ENCODE measurements at regions not wholly inside any gene's neighbourhood (a gene's known extent, or its start where the extent isn't known, plus 50 kb on each side); places are given as distances from the start of the nearest gene placed in this dataset.

DNA sequence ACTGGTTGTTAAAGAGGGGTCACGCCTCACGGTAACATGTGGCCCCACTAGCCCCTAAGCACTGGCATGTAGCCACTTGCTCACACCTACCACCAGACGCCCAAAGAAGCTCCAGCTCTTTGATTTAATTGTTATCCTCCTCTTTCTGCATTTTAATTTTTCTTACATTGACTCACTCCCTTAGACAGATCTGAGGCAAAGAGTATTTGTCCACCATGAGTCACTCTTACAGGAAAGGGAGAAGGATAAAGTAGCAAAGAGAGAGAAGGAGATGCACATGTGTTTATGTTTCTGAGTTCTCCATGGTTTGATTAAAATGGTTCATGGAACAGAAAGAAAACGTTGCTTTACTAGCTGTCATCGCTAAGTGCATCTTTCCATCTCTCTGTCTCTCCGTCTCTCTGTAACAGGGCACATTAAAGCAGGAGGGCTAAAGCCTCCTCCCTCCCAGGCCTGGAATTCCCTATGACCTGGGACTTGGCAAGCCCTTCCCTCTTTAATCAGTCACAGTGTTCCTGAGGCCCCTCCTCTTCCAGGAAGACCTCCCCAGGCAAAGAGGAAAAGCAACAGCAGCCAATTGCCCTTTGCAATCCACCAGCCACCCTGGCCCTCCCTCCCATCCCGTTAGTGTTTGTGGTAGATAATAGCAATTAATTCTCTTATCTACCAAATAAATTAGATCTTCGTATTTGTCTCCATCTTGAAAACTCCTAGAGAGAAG lies 112.8 kb upstream of the TSHZ2 start:
- FAIRE-seq: no peak

DNA sequence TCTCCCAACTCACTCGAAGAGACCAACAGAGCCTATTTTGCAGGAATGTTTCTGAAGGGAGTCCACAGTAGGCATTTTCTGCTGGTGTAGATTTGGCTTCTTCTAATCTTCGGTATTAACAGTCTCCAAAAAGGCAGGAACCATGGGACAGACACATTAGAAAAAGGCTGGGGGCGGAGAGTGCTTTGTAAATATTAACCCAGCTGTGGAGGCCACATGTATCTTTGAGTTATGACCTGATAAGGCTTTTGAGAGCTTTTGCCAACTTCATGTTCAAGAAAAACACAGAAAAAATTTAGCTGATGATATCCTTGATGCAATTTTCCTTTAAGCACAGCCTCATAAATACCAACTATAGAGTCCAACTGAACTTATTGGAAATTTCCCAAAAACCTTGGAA lies 119.4 kb upstream of the TSHZ2 start:
- FAIRE-seq: no peak

- no peak for FAIRE-seq
These were observed 124.3 kb upstream of the TSHZ2 start for GRCh38 chr20:52847731-52848359.

- no peak for FAIRE-seq
These were observed 125.0 kb upstream of the TSHZ2 start for GRCh38 chr20:52847029-52847660.

DNA sequence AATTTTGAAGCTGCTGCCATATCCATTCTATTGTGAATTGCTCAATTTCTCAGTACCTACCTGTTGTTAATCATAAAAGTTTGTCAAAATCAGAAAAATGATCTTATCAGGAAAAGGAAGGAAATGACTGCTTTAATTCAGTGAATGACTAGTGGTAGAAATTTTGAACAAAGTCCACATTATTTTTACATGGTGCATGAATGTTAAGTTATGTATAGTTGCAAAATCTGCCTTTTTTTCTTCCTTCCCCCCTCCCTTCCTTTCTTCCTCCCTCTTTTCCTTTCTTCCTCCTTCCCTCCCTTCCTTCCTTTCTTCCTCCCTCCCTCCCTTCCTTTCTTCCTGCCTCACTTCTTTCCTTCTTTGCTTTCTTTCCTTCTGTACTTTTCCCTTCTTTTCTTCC lies 127.1 kb upstream of the TSHZ2 start:
- no peak for FAIRE-seq

DNA sequence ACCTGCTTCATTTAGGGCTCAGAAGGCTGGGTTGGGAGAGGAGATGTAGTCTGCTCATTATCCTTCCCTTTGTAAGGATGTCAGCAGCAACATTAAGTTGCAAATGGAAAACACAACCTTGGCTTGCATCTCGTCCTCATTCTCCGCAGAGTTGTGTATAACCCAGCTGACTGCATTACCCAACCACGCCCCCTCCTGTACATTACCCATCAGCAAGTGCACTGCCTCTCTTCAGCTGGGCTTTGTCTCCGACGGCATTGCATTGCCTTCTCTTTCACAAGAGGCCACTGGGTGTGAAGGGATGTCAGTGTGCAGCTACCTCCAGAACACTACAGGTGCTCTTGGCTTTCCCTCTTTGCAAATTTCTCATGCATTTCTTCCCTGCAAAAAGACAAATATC lies 128.7 kb upstream of the TSHZ2 start:
- no peak for FAIRE-seq

DNA sequence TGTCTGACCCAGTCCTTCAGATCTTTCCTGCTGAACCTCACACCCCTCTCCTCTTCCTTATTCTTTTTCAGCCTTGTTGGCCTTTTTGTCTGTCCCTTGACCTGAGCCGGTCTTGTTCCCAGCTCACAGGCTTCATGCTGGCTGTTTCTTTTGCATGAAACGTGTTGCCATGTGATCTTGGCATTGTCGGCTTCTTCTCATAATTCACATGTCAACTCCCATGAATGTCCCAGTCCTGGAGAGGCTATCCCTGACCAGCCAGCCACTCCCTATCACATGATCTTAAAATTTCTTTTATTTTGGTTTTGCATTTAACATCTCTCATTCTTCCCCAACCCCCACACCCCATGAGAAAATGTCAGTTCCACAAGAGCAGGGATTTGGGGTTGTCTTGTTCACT lies 131.2 kb upstream of the TSHZ2 start:
- FAIRE-seq: no peak

GRCh38 chr20:52840041-52840440 lies 132.1 kb upstream of the TSHZ2 start:
- FAIRE-seq: no peak

DNA sequence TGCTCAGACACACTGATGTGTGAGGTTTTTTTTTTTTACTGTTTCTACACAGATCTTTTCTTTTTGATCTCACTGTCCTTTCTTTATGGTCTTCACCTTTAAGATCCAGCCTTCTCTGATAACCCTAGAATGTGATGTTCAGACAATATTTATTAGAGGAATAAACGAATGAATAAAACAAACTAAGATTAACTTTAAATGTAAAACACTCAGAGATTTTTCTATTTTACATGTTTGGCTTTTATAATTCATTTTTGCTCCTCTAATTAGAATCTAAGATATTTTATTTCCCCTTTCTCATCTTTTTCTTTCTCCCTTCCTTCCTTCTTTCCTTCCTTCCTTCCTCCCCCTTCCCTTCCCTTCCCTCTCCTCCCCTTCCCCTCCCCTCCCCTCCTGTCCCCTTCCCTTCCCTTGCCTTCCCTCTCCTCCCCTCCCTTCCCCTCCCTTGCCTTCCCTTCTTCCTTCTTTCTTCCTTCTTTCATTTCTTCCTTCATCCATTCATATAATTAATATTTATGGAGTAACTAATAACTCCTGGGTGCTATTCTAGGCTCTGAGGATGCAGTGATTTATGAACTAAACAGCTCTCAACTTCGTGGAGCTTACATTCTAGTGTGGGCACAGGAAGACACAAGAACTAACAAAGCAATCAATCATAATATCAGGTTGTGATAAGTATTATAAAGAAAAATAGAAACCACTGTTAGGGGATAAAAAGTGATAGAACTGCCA lies 133.5 kb upstream of the TSHZ2 start:
- FAIRE-seq: no peak

GRCh38 chr20:52837378-52837777 lies 134.8 kb upstream of the TSHZ2 start:
- no peak for FAIRE-seq

DNA sequence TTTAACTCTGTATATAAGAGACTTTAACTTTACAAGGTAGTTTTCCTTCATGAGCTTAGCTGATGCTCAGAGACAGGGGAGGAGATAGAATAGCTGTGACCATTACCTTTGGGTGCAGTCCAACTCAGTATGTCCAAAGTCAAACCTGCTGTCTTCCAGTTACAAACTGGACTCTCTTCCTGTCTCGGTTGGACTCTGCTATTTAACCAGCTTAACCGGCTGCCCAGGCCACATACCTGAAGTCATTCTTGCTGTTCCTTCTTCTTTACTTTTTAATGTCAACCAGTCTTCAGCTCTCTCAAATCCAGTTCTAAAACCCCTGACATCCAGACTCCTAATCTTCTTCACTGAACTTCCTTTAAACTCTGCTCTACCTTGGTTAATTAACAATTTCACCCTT lies 138.3 kb upstream of the TSHZ2 start:
- FAIRE-seq: no peak

GRCh38 chr20:52832151-52832774 lies 139.9 kb upstream of the TSHZ2 start:
- no peak for FAIRE-seq

GRCh38 chr20:52830598-52830997 lies 141.6 kb upstream of the TSHZ2 start:
- no peak for FAIRE-seq

DNA sequence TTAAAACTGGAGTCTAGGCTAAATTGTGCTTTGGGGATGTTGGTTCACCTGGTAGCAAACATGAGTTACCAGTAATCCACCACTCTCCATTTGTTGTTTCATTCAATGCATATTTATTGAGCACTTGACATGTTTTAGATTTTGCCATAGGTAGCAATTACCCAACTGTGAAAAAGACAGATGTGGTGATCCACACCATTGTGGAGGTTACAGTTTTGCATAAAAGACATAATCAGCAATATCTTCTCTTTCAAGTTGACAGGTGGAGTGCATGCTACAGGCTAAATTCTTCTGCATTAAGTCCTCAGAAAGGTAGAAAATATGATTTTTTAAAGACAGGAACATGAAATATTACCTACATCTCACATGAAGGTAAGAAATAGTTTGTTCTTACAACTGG lies 143.0 kb upstream of the TSHZ2 start:
- FAIRE-seq: no peak

GRCh38 chr20:52828199-52828598 lies 144.0 kb upstream of the TSHZ2 start:
- no peak for FAIRE-seq

DNA sequence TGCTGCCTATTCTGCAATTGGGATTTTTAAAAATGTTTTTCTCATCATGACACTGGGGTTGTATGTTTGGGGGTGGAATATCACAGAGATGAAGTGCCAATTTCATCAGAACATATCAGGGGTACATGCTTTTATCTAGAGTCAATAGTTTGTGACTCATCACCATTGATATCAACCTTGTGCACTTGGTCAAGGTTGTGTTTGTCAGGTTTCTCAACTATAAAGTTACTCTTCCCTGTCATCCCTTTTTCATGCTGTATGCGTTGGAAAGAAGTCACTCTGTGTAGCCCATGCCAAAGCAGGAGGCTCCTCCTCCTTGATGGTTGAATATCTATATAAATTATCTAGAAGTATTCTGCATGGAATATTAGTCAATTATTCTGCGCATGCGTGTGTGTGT lies 145.4 kb upstream of the TSHZ2 start:
- no peak for FAIRE-seq

- FAIRE-seq: no peak
These were observed 145.8 kb upstream of the TSHZ2 start for GRCh38 chr20:52826321-52826720.

- no peak for FAIRE-seq
These were observed 147.5 kb upstream of the TSHZ2 start for GRCh38 chr20:52824494-52825216.

- FAIRE-seq: no peak
These were observed 148.9 kb upstream of the TSHZ2 start for GRCh38 chr20:52823303-52823702.

DNA sequence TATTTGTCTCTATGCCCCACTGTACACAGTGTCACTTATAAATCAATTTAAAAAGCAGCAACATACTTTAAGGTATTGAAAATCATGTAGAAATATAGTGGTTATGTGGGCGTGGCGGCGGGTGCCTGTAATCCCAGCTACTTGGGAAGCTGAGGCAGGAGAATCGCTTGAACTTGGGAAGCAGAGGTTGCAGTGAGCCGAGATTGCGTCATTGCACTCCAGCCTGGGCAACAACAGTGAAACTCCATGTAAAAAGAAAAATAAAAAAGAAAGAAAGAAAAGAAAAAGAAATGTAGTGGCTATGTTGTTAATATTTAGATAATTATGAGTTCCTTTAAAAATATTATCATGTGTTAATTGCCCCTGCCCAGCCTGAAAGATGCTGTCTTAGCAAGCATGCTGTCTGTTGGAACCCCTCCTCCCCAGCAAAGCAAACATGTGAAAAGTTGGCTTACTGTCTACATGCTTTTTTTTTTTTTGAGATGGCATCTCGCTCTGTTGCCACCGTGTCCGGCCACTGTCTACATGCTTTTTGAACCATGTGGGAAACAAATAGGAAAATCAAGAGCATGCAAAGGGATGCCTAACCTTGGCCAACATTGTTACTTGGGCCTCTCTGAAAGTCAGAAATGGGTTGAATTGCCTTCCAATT lies 151.4 kb upstream of the TSHZ2 start:
- no peak for FAIRE-seq

GRCh38 chr20:52818491-52818890 lies 153.7 kb upstream of the TSHZ2 start:
- FAIRE-seq: no peak

DNA sequence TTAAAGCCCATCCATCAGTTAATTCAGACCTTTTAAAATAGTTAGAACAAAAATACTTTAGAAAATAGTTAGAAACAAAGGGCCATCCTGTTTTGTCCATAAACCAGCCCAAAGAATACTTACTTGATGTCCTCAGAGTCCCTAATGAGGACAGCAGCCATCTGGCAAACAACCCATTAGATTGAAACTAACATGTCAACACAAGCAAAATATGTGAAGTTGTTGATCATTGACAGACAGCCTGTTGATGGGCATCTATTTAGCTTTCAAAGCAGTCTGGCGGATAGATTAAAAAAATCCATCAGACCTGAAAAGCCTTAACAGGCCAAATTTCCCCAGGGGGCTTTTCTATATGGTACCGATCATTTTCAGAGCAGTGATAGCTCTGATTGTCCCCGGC lies 154.2 kb upstream of the TSHZ2 start:
- FAIRE-seq: no peak

Measured in TTC549 (cell line).